ENCODE measurements at regions not wholly inside any gene's neighbourhood (a gene's known extent, or its start where the extent isn't known, plus 50 kb on each side); places are given as distances from the start of the nearest gene placed in this dataset.

DNA sequence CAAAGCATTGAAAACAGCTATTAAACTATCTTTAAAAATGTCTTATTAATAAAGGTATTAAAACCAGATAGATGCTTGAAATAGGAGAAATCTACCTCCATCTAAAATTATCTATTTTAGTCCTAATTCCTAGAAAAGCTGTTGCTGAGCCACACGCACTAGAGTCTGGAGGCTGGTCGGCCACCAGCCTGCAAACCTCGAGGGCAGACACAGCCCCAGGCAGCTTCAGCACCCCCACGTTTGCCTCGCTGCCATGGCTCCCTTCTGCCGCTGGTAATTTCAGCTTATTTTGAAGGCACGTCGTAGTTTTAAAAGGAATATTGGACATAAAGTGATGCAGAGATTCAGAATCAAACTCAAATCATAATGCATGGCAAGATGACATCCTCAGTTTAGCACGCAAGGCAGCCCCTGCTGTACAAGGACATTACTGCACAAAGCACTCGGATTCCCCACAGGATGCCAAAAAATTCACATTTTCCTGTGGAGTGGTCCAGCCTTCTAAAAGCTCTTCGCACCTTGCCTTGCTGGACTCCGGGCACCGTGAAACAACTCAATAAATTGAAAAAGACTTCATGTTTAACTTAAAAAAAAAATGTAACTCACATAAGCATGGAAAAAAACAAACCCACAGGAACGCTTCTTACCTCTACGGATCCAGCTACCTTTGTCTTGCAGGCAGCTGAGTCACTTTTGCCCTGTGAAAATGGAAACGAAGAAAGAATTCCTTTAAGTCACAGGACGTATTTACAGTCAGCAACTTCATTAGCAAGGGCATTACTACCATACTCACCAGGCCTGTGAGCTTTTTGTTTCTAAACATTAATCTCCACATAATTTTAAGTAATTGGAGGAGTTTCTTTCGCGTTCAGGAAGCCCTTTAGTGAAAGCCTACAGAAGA lies 143.4 kb upstream of the RPS6KA2 start:
- no peak for DNase-seq

DNA sequence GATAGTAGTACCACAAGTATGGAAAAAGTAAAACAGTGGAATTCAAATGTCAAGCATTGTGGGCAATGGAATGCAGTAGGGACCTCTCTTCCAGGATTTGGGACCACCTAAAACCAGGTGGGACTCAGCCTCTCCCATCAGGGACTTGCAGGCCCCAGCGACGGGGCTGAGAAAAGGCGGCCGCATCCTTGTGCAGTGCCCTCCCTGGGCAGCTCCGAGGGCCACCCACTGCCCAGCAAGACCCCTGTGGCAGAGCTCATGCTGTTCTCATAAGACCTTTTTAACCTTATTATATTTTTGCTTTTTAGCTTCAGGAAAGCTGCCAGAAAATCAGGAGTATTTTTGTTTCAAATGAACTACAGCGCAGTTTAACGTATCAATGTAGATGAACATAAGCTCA lies 142.6 kb upstream of the RPS6KA2 start:
- DNase-seq: no peak

DNA sequence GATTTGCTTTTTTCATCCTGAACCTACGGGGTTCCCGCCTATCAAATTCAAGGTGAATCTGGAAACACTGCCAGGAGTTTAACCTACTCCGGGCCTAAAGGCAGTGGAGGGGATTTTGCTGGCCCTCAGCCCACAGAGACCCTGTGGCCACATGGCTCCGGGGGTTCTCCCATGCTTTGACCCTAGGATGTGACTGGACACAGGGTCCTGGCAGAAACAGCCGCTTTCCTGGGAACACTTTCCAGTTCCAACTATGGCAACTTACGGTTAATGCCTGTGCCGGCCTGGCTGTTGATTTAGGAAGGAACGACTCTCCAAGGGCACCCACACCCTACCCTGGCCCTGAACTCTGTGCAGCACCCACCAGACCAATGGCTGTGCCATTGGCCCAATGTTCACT lies 141.7 kb upstream of the RPS6KA2 start:
- no peak for DNase-seq

DNA sequence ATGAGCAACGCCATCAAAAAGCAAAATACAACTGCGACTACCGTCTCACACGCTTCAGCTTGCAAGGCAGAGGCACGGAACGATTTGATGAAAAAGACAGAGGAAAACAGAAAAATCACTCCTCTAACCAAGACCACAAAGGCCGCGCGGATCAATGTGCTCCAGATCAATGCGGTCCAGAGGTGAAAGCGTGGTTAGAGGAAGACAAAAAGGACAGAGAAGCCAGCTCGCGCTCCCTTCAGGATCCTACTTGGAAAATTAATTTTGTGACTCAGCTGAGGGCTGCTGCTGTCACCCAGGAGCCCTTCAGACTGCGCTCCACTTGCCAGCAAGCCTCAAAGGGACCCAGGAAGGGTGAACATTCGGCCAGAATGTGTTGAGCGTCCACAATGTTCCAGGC lies 140.2 kb upstream of the RPS6KA2 start:
- DNase-seq: no peak

DNA sequence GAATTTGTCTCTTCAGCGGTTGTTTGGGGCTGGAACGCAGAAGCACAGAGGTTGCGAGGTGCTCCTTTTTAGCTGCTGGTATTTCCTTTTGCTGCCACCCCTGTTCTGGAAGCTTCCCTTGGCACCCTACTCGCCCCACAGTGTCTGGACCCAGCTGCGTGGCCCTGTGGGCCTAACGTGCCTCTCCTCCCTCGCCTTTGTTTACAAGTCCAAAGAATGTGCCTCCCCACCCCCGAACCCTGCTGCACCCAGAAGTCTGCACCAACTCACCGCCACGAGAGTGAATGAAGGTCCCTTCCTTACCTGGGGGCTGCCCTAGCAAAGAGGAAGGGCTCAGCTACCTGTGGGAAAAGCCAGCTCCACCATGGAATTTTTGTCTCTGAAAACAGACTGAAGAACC lies 139.7 kb upstream of the RPS6KA2 start:
- no peak for DNase-seq

DNA sequence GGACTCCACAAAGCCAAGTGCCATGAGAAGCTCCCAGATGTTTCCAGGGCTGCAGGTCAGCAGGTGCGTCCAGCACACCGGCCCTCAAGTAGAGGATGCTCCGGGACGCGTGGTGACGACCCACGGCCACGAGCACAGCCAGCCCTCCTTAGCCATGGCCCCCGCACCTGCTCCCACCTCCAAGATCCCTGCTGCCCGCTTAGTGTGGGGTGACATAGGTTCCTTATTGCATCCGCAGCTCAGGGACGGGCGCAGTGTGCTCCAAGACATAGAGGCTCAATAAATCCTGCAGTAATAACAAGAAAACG lies 138.1 kb upstream of the RPS6KA2 start:
- no peak for DNase-seq

DNA sequence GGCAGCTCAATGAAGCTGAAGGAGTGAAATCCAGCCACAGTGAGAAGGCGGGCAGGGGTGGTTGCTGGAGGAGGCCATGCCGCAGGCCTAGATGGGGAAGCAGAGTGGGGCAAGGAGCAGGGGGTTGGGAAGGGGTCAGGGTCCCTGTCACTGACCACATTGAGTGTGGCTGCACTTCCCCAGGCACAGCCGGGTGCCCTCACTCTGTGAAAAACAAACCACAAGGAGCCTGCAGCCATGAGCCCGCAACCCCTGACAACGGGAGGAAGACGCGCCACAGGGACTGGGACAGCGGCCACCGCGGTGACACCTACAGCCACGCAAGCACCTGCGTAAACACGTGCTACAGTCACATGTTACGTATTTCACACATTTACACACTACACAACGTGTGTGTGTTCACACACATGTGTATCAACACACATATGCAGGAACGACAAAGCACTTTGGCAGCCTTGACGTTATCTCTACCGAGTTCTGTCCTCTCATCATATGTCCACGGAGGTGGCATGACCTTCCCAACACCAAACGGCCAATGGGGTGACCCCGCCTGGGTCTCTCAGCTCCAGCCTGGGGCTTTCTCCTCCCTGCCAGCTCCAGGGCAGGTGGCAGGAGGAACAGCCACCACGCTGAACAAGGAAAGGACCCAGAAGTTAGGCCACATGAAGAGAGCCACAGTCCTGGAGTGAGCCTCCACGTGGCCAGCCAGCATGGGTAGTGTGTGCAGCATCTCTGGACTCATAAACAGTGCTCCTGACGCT lies 137.6 kb upstream of the RPS6KA2 start:
- no peak for DNase-seq

DNA sequence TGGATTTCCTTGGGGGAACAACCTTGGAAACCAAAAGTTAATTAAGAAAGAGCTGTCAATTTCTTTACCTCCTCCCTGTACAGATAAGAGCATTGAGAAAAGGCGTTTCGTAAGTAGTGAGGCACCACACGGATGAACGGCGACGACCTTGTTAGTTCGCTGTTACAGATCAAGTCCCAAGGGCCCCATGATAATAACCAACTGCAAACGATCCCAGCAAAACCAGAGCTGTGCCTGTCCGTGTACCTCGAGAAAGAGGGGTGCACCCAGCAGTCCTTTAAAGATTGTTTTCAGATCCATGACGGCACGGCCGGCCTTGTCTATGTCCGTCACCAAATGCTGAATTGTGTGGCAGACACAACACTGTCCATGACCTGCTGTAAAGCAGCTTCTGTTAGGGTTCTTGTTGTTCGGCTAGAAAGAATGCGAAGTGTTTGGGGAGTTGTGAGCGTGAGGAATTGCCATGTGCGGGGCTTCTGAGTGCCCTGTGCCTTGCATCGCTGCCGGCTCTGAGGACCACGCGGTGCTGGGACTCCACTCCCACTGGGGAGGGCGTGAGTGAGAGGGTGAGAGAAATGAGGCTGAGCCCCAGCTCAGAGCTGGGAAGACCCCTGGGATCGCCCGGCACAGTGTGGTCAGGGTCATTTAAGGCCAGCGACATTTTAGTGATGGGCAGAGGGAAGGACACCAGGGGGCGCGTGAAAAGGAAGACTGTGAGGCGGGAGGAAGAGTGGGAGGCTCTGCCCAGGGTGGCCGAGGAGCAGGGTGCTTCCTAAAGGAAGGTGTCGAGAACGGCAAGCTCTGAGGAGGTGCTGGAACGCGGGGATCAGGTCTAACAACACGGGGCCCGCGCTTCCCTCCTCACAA lies 136.8 kb upstream of the RPS6KA2 start:
- DNase-seq: no peak

DNA sequence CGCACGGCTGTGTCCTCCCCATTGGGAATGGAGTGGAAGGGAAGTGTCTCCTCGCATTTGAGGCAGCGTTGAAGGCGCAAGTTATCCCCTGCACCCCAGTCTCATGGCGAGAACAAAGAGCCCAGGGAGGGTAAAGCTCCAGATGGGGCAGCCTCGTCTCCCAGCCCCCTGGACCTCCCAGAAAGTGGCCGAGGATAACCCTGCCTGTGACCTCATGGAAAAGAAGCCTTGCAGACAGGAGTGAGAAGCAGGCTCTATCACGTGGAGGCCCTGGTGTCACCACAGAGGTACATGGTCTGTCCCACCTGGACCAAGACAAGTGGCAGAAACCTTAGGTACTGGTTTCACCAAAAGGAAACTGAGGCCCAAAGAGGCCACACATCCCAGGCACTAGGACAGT lies 134.8 kb upstream of the RPS6KA2 start:
- no peak for DNase-seq

DNA sequence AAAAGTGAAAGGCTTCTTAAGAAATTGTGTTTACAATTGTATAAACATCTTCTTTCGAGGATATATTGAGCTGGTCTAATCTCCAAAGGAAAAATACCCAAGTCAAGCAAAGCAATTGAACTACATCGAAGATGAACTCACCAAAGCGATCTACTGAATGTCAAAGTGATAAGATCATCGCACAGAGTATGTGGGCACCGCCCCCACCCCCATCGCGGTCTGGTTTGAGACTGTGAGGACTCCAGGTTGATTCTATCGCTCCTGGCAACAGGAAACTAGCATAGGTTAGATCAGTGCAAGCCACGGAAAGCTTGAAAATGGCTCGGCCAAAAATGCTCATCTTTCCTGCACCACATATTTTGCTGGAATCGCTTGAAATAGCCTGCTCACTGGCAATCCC lies 133.2 kb upstream of the RPS6KA2 start:
- no peak for DNase-seq

DNA sequence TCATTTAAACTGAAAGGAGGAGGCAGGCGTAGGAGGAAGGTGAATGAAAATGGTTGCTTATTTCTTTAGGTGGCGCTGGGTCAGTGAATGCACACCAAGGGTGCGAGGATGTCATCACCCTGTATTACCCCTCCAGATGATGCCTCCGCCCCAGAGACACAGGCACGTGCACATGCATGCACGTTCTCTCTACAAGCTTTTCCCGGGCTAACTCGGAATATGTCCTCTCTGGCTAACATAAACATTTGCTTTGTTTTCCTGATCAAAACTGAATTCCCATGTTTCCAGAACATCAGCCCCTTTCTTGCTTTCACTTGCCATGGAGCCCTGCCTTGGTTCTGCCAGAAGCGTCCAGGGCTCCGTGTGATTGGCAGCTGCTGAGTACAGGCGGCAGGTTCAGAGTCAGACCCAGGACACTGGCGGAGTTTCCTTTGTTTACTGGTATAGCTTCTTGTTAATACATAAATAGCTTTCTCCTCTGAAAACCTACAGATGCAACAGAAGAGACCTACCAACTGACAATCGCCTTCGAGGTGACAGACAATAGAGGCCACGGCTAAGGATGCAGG lies 131.2 kb upstream of the RPS6KA2 start:
- no peak for DNase-seq

DNA sequence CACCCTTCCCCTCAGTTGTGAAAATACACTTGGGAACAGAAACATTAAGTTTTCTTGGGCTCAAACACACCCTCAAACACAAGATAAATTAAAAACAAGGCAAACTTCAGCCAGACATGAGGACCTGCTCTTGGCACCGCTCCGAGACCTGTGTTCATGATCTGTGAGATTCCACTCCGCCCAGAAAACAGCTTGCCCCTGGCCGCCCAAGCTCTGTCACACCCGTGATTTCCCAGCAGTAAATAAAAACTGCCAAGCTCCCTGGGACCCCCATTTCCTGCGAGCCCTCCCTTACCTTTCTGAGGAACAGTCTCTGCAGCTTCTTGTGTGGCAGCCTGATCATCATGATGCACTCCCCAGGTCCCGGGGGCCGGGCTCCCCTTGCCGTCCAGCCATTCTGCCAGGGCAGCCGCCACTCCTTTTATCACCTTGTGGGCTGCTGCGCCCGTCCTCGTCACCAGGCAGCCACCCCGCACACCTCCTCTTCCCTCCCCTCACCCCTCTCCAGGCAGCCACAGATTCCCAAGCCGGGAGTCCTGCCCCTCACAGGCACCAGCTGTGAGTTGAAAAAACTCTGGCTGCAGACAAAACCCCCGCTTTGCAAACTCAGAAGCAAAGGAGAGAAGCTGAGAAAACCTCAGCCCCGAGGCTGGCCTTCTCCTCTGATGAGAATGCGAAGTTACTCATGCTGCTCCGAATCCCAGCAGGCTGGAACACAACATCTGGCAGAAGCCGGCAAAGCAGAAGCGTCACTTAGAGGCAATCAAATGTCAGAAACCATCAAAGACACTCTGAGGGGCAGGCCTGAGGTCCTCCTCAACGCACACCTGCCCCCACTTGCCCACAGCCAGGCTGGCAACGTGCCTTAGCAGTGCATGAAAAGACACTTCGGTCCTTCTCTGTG lies 130.4 kb upstream of the RPS6KA2 start:
- DNase-seq: peak; percentile 15

DNA sequence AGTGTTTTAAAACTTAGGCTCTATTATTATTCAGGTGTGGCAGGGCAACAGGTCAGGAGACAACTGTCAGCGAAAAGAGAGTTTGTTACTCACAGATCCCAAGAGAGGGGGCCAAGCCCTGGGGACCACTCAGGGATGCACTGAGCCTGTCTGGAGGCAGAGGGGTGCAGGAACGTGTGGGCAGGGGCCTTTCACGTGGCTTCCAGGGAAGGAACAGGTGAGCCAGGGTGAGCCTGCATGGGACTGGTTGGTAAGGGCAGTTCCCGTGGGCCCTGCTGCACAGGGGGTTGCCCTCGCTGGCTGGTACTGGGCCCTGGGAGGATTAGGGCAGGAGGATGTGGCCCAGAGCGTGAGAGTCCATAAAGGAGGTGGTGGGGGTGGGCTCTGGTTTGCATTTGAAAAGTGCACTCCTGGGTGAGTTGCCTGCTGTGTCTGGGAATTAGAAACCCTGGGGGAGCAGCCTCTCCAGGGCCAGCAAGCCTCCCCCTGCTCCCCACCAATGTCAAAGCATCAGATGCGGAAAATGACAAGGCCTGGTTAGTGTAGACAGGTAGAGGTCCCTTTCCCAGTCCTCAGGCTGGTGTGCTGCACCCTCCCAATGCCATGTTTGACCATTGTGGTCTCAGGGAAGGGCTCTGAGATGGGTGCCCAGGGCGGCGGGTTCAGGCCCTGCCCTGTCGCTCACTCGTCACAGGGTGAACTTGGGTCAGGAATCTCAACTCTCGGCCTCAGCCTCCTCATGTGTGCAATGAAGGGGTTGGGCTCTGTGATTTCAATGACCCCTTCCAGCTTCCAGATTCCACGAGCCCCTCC lies 127.4 kb upstream of the RPS6KA2 start:
- DNase-seq: no peak

DNA sequence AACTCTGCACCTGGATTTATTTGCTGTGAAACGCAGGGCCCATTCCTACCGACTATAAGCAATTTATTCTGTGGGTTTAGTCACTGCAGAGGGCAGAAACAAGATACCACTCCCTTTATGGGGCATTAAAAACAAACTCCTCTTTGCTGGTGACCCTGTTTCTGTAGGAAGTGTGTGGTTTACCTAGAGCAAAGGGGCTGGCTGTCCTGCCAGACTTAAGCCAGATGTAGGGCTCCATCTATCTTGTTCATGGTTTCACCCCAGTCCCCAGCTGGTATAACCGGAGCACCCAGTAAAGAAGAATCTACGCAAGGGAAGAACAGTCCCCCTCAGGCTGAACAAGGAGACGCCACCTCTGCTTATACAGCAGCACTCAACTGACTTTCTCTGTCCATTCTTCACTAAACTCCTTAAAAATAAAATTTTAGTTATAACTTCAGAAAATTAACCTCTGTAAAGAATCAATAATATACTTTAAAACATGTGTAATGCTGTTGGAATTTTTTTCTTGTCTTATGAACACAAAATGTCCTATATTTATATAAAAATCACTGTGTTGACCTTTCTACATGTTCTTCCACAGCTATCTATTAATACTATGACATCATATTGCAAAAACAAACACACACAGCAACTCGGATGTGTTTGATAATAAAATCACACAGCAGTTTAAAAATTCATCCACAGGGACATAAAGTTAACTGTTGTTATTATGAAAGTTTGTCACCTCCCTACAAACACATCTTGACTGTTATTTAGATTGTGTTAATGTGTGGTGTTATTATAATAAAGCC lies 126.1 kb upstream of the RPS6KA2 start:
- no peak for DNase-seq

DNA sequence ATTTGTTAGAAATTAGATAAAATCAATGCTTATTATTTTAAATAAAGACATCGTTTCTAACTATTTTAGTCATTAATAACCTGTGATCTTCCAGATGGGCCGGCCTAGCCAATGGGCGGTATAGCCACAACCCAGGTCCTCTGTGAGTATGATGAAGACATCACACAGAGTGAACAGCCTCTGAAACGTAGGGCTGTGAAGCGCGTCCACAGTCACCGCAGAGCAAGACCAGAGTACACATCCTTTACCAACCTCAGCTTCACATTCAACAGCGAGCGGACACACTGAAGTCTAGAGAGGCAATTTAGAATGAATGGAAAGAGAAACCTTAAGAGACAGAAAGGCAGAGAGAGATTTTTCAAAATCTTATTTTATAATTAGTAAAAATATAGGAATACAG lies 125.0 kb upstream of the RPS6KA2 start:
- DNase-seq: no peak

DNA sequence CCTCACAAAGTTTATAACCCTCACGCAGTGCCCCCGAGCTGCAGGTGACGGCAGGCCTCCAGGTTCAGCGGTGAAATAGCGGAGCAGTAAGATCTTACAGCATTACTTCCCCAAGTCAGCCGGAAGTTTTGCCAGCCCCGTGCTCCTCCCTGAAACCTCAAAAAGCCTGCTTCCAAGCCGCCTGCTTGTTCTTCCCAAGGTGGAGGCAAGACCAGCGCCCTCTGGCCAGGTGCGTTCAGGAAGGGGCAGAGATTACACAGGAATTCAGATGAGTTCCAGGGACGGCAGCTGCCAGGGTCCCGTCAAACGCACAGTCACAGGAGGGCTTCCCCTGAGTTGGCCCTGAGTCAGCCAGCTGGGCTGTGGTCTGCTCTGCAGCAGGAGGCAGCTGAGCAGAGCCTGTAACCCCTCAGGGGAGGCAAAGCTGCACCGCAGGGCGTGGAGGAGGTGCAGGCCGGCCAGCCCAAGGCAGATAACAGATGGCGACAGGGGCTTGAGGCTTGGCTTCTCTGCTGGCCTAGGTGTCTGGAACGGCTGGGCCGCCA lies 124.1 kb upstream of the RPS6KA2 start:
- no peak for DNase-seq

DNA sequence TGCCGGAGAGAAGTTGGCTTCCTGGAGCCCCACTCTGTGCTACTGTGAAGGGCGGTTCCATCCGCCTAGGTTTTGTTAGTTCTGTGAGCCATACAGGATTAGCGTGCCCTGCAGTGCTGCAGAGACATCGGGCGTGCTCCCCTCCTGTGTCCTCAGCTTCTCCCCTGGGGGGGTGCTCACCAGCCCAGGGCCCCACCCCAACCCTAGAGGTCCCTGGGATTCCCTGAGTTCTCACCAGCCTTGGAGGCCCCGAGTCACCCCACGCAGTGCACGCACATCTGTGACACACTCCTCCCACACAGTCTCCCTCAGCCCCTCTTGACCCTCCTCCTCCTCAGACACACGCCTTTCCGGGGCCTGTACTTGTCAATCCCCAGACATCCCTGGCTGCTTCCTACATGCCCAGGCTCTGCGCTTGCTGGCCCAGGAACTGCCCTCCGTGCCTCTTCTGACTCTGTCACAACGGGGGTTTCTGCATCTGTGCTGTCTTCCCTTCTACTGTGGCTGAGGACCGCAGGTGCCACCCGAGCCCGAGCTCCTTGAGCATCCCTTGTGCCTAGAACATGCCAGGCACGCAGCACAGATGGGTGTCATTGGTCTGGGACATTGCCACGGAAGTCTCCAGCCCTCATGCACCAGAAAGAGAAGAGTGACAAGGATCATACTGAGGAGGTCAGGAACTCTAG lies 123.2 kb upstream of the RPS6KA2 start:
- no peak for DNase-seq

DNA sequence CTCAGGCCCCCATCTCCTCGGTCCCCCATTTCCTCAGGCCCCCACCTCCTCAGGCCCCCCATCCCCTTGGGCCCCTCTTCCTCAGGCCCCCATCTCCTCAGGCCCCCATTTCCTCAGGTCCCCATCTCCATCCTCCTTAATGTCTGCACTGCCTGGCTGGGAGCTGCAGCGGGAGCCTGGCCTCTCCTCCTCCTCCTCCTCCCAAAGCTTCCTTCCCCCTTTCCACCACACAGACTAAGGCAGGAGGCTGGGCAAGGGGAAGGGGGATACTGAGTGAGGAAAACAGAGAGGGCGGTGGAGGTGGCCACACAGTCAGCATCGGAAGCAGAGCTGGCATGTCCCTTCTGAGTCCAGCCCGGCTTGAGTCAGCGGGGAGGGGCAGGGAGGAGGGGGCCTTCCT lies 122.6 kb upstream of the RPS6KA2 start:
- DNase-seq: no peak

All from NCI-H510A treated with DMSO at 0.1 percent for 48 hours (cell line).